ENCODE measurements at regions not wholly inside any gene's neighbourhood (a gene's known extent, or its start where the extent isn't known, plus 50 kb on each side); places are given as distances from the start of the nearest gene placed in this dataset.

- TF ChIP-seq NFIC (IDR thresholded peaks at IDR 0.05): no peak
- no peak for TF ChIP-seq EGR1 (IDR thresholded peaks at IDR 0.05)
- TF ChIP-seq FOXM1 (IDR thresholded peaks at IDR 0.05; ENCODE audit: borderline replicate concordance, low read depth): no peak
- TF ChIP-seq TAF1 (IDR thresholded peaks at IDR 0.05; ENCODE audit: low read depth): no peak
- TF ChIP-seq EP300 (IDR thresholded peaks at IDR 0.05; ENCODE audit: borderline replicate concordance): no peak
- no peak for TF ChIP-seq RAD21 (IDR thresholded peaks at IDR 0.05; ENCODE audit: low read depth)
- TF ChIP-seq MAX (IDR thresholded peaks at IDR 0.05): no peak
- no peak for TF ChIP-seq CEBPB (IDR thresholded peaks at IDR 0.05)
- no peak for TF ChIP-seq USF1 (IDR thresholded peaks at IDR 0.05)
- TF ChIP-seq REST (IDR thresholded peaks at IDR 0.05; ENCODE audit: low read depth): peak; percentile 94
Observed at GRCh38 chr2:121104721-121105141, 180.3 kb downstream of the TFCP2L1 start.
